ENCODE measurements at regions not wholly inside any gene's neighbourhood (a gene's known extent, or its start where the extent isn't known, plus 50 kb on each side); places are given as distances from the start of the nearest gene placed in this dataset.

GRCh38 chr16:51591480-51591879 lies 440.4 kb upstream of the SALL1 start:
- TF ChIP-seq POLR2AphosphoS5 (IDR thresholded peaks at IDR 0.05; ENCODE audit: borderline replicate concordance, low read depth, low read length) = no peak
- no peak for TF ChIP-seq EZH2 (IDR thresholded peaks at IDR 0.05)

All from SK-N-MC (cell line).